Small intestine (tissue), 7 donors: ENCODE measurements at regions not wholly inside any gene's neighbourhood (a gene's known extent, or its start where the extent isn't known, plus 50 kb on each side); places are given as distances from the start of the nearest gene placed in this dataset.

Source experiments
- DNase-seq, 2 donors: peaks; one replicate each; pipeline versions ENCODE4 v3.0.0 to v3.0.0-alpha.2; 2013
- FAIRE-seq: peaks from 2 replicates; lab custom pipeline; 2012; peaks lifted over from hg19 to GRCh38; lab: Jason Lieb, UNC
- H3K27ac ChIP-seq, 3 donors: one replicate each; pipeline ENCODE4 v1.5.1; 2013; ENCODE audit warnings: low read length in 2 of 3, mild to moderate bottlenecking in 2 of 3, control low read depth in 1 of 3, inconsistent platforms in 1 of 3, low read depth in 1 of 3, moderate library complexity in 1 of 3
- H3K27me3 ChIP-seq, 3 donors: one replicate each; pipeline ENCODE4 v1.6.1; 2013; ENCODE audit warnings: low read length in 3 of 3, inconsistent platforms in 1 of 3; ENCODE audit not compliant: control insufficient read depth in 3 of 3, insufficient read depth in 3 of 3
- H3K36me3 ChIP-seq, 3 donors: one replicate each; pipeline ENCODE4 v1.6.1; 2013; ENCODE audit warnings: low read length in 3 of 3, inconsistent platforms in 1 of 3, low read depth in 1 of 3, mild to moderate bottlenecking in 1 of 3, moderate library complexity in 1 of 3; ENCODE audit not compliant: control insufficient read depth in 3 of 3, insufficient read depth in 2 of 3
- H3K4me1 ChIP-seq, 3 donors: one replicate each; pipeline ENCODE4 v1.6.1; 2013; ENCODE audit warnings: low read length in 2 of 3, inconsistent platforms in 1 of 3, low read depth in 1 of 3, mild to moderate bottlenecking in 1 of 3, moderate library complexity in 1 of 3; ENCODE audit not compliant: control insufficient read depth in 3 of 3, insufficient read depth in 2 of 3
- H3K4me3 ChIP-seq, 3 donors: one replicate each; pipeline ENCODE4 v1.5.1; 2013; ENCODE audit warnings: low read length in 3 of 3, control low read depth in 1 of 3, inconsistent platforms in 1 of 3, low read depth in 1 of 3, mild to moderate bottlenecking in 1 of 3, moderate library complexity in 1 of 3
- H3K9me3 ChIP-seq, 2 donors: one replicate each; pipeline ENCODE4 v1.6.1; 2013; ENCODE audit warnings: low read depth in 1 of 2, low read length in 1 of 2; ENCODE audit not compliant: control insufficient read depth in 2 of 2, insufficient read depth in 1 of 2
- WGBS, 3 donors: extraction: QIAGEN DNeasy Blood & Tissue Kit; methylation state at CpG; one replicate each; pipeline ENCODE4 v1.1.7; 2013; 5-methylcytosine and 5-hydroxymethylcytosine counted together
- donor health status: healthy with polysubstance abuse.
- donor health status: control.
- donor health status: control.
- donor health status: Bipolar disorder and iron deficiency.
- donor health status: healthy.

DNA sequence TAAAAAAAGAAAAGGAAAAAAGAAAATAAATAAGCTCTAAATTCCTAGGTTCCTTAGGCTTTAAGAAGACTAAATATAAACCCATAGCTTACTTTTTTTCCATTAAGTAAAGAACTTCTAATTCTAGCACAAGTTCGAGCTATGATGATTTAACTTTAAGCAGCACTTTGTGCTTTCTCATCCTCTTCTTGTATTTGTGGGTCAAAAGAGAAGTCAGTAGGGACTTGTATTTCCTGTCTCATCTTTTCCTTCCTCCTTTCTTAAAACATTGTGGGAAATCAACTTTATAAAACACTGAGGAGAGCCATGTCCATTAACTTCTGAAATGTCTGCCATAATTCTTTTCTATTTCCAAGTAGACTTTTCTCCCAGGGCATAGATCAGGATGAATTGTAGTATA, 637.7 kb upstream of the CITED2 start:
- DNase-seq (peak in 1 of 2 donors; percentile 13), FAIRE-seq (no peak)
- H3K9me3 ChIP-seq = peaks cover 0 to 2% of the 10 kb centered on the region in 2 donors
- 42 to 58% (median 52%) methylated on average over 1 of the region's 1 CpG for WGBS, 3 donors
- H3K27me3 ChIP-seq = no peaks in the 10 kb centered on the region
- peak overlapping the region in 1 of 3 donors; percentile 19 for H3K27ac ChIP-seq
- H3K36me3 ChIP-seq = no peaks in the 10 kb centered on the region
- H3K4me3 ChIP-seq = no peak overlapping the region
- peaks cover 0 to 31% (median 2%) of the 10 kb centered on the region in 3 donors for H3K4me1 ChIP-seq

- peak; percentile 80 to 84 for DNase-seq
- Histone ChIP-seq H3K27ac (peak overlapping the region in 2 of 3 donors; percentile 41 to 43), H3K4me1 (peaks cover 0 to 27% (median 2%) of the 10 kb centered on the region in 3 donors), H3K4me3 (no peak overlapping the region), H3K9me3 (peaks cover 0 to 3% of the 10 kb centered on the region in 2 donors), H3K36me3 (no peaks in the 10 kb centered on the region), H3K27me3 (no peaks in the 10 kb centered on the region)
- peak; percentile 5 for FAIRE-seq
- 17 to 54% (median 38%) methylated on average over 4 of the region's 4 CpGs for WGBS, 3 donors
These were observed 637.1 kb upstream of the CITED2 start for GRCh38 chr6:140011537-140011936.

DNA sequence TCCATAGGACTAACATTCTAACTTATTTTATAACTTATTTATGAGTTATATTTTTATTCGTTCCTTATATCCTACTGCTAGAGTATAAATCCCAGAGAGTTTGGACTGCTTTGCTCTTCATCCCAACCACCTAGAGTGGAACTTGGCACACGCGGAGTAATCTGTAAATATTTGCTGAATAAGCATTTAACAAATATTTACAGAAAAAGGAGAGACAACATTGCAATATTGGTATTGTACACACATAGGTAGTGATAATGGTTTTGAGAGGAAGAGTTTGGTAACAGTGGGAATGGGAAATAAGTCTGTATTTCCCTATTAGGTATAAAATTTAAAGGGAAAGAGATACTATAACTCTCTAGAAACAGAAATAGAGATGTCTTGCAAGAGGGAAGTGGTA, 634.8 kb upstream of the CITED2 start:
- 84 to 88% (median 85%) methylated on average over 3 of the region's 3 CpGs for whole genome bisulfite sequencing, 3 donors

DNA sequence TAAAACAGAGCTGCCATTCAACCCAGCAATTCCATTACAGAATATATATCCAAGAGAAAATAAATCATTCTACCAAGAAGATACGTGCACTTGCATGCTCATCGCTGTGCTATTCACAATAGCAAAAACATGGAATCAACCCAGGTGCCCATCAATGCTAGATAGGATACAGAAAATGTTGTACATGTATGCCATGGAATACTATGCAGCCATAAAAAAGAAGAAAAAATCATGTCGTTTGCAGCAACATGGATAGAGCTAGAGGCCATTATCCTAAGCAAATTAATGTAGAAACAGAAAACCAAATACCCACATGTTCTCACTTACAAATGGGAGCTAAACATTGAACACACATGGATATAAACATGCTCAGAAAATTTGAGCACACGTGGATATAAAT, 633.1 kb upstream of the CITED2 start:
- Histone ChIP-seq H3K36me3 (no peaks in the 10 kb centered on the region), H3K4me3 (no peak overlapping the region), H3K9me3 (peaks cover 0 to 5% of the 10 kb centered on the region in 2 donors), H3K27me3 (peaks cover 0 to 2% (median 0%) of the 10 kb centered on the region in 3 donors), H3K27ac (no peak overlapping the region), H3K4me1 (peaks cover 0 to 17% (median 0%) of the 10 kb centered on the region in 3 donors)
- DNase-seq (no peak), FAIRE-seq (no peak)
- 93 to 97% (median 97%) methylated on average over 4 of the region's 4 CpGs for WGBS, 3 donors

More for the DNA sequence above, 634.8 kb upstream of the CITED2 start:
- no peak for FAIRE-seq
- no peaks in the 10 kb centered on the region for H3K36me3 ChIP-seq
- no peak overlapping the region for H3K27ac ChIP-seq
- peaks cover 0 to 5% of the 10 kb centered on the region in 2 donors for H3K9me3 ChIP-seq
- H3K27me3 ChIP-seq = no peaks in the 10 kb centered on the region
- no peak overlapping the region for H3K4me3 ChIP-seq
- no peak for DNase-seq
- H3K4me1 ChIP-seq = peaks cover 0 to 22% (median 2%) of the 10 kb centered on the region in 3 donors

- peaks cover 0 to 1% (median 0%) of the 10 kb centered on the region in 3 donors for H3K4me1 ChIP-seq
- H3K9me3 ChIP-seq = peaks cover 0 to 5% of the 10 kb centered on the region in 2 donors
- no peaks in the 10 kb centered on the region for H3K36me3 ChIP-seq
- peaks cover 0 to 2% (median 0%) of the 10 kb centered on the region in 3 donors for H3K27me3 ChIP-seq
- no peak overlapping the region for H3K27ac ChIP-seq
- DNase-seq = no peak
- no peak overlapping the region for H3K4me3 ChIP-seq
- WGBS, 3 donors = 47 to 76% (median 60%) methylated on average over 1 of the region's 1 CpG
- no peak for FAIRE-seq
These were observed 628.8 kb upstream of the CITED2 start for GRCh38 chr6:140003217-140003616.

- WGBS, 3 donors = 69 to 74% (median 74%) methylated on average over 4 of the region's 4 CpGs
These were observed 628.1 kb upstream of the CITED2 start for GRCh38 chr6:140002396-140003022.

GRCh38 chr6:140001821-140002341, 627.4 kb upstream of the CITED2 start:
- no peak for DNase-seq
- Histone ChIP-seq H3K36me3 (no peaks in the 10 kb centered on the region), H3K4me3 (no peak overlapping the region), H3K4me1 (peaks cover 0 to 1% (median 0%) of the 10 kb centered on the region in 3 donors), H3K9me3 (peaks cover 0 to 3% of the 10 kb centered on the region in 2 donors), H3K27me3 (peaks cover 0 to 2% (median 0%) of the 10 kb centered on the region in 3 donors), H3K27ac (no peak overlapping the region)
- no peak for FAIRE-seq
- WGBS, 3 donors = 62 to 70% (median 63%) methylated on average over 5 of the region's 5 CpGs

More at GRCh38 chr6:140002396-140003022, 628.1 kb upstream of the CITED2 start:
- no peak overlapping the region for H3K27ac ChIP-seq
- H3K4me1 ChIP-seq = peaks cover 0 to 1% (median 0%) of the 10 kb centered on the region in 3 donors
- no peak overlapping the region for H3K4me3 ChIP-seq
- peaks cover 0 to 3% of the 10 kb centered on the region in 2 donors for H3K9me3 ChIP-seq
- H3K27me3 ChIP-seq = peaks cover 0 to 2% (median 0%) of the 10 kb centered on the region in 3 donors
- H3K36me3 ChIP-seq = no peaks in the 10 kb centered on the region
- FAIRE-seq = no peak
- DNase-seq = no peak

GRCh38 chr6:140001005-140001404, 626.6 kb upstream of the CITED2 start:
- no peak for FAIRE-seq
- WGBS, 3 donors = 8 to 41% (median 22%) methylated on average over 2 of the region's 2 CpGs

More at GRCh38 chr6:140001005-140001404, 626.6 kb upstream of the CITED2 start:
- Histone ChIP-seq H3K27ac (no peak overlapping the region), H3K27me3 (peaks cover 0 to 2% (median 0%) of the 10 kb centered on the region in 3 donors), H3K36me3 (no peaks in the 10 kb centered on the region), H3K9me3 (no peaks in the 10 kb centered on the region), H3K4me3 (no peak overlapping the region), H3K4me1 (peaks cover 0 to 1% (median 0%) of the 10 kb centered on the region in 3 donors)
- DNase-seq = no peak
